ENCODE measurements at regions not wholly inside any gene's neighbourhood (a gene's known extent, or its start where the extent isn't known, plus 50 kb on each side); places are given as distances from the start of the nearest gene placed in this dataset.
A peak's percentile ranks its signal among the peaks of the same experiment; 100 is the strongest.

- Histone ChIP-seq H3K36me3 (ENCODE audit: control insufficient read depth in 2 of 2, extremely low read depth in 1 of 2, insufficient read depth in 2 of 2, low read length in 2 of 2) (no peaks in the 10 kb centered on the region), H2AFZ (ENCODE audit: control insufficient read depth, low read length) (no peak overlapping the region), H3K79me2 (ENCODE audit: control insufficient read depth, insufficient read depth, low read length) (no peaks in the 10 kb centered on the region), H3K4me2 (ENCODE audit: control insufficient read depth, extremely low read depth, insufficient read depth, low read depth, low read length) (no peak overlapping the region), H3K9ac (ENCODE audit: control insufficient read depth, extremely low read depth, insufficient read depth, low read length) (no peak overlapping the region), H4K20me1 (ENCODE audit: control insufficient read depth, extremely low read depth, insufficient read depth, low read length) (no peaks in the 10 kb centered on the region), H3K9me1 (ENCODE audit: control insufficient read depth, extremely low read depth, insufficient read depth, low read length) (no peaks in the 10 kb centered on the region), H3K27me3 (ENCODE audit: control insufficient read depth, extremely low read depth, insufficient read depth, low read length) (no peaks in the 10 kb centered on the region), H3K4me1 (ENCODE audit: control insufficient read depth, extremely low read depth, insufficient read depth, low read length) (peaks cover 17% of the 10 kb centered on the region), H3K9me3 (ENCODE audit: control insufficient read depth, low read depth, low read length) (no peaks in the 10 kb centered on the region), H3K27ac (ENCODE audit: control insufficient read depth, insufficient read depth, low read length) (no peak overlapping the region), H3K4me3 (ENCODE audit: control insufficient read depth in 2 of 3, extremely low read depth in 1 of 3, insufficient read depth in 2 of 3, low read depth in 1 of 3, low read length in 3 of 3) (no peak overlapping the region)
- FAIRE-seq (no peak), DNase-seq (ENCODE audit: low read depth, low spot score) (no peak)
- no peak for TF ChIP-seq EZH2 (IDR thresholded peaks at IDR 0.05; ENCODE audit: low read length)
- TF ChIP-seq CTCF (optimal IDR thresholded peaks at IDR 0.05 in 1 of 3, IDR thresholded peaks at IDR 0.05 in 1 of 3, conservative IDR thresholded peaks at IDR 0.05 in 1 of 3; ENCODE audit: extremely low read depth in 1 of 3, insufficient read depth in 2 of 3, low read length in 3 of 3) = no peak
- dilution Hi-C loops (cut with MboI; ENCODE audit: extremely low pct_ligation_motif_present, low sequenced_read_pairs) = no loop called here
These were observed 98.5 kb upstream of the DISP3 start for GRCh38 chr1:11380500-11380899.

- no peaks in the 10 kb centered on the region for H3K9me3 ChIP-seq (ENCODE audit: control insufficient read depth, low read depth, low read length)
- no peak for TF ChIP-seq EZH2 (IDR thresholded peaks at IDR 0.05; ENCODE audit: low read length)
- TF ChIP-seq CTCF (optimal IDR thresholded peaks at IDR 0.05 in 1 of 3, IDR thresholded peaks at IDR 0.05 in 1 of 3, conservative IDR thresholded peaks at IDR 0.05 in 1 of 3; ENCODE audit: extremely low read depth in 1 of 3, insufficient read depth in 2 of 3, low read length in 3 of 3) = no peak
- no peak overlapping the region for H3K4me3 ChIP-seq (ENCODE audit: control insufficient read depth in 2 of 3, extremely low read depth in 1 of 3, insufficient read depth in 2 of 3, low read depth in 1 of 3, low read length in 3 of 3)
- peak; percentile 49 for FAIRE-seq
- no peaks in the 10 kb centered on the region for H4K20me1 ChIP-seq (ENCODE audit: control insufficient read depth, extremely low read depth, insufficient read depth, low read length)
- H3K9me1 ChIP-seq (ENCODE audit: control insufficient read depth, extremely low read depth, insufficient read depth, low read length) = no peaks in the 10 kb centered on the region
- H3K4me2 ChIP-seq (ENCODE audit: control insufficient read depth, extremely low read depth, insufficient read depth, low read depth, low read length) = peak overlapping the region; percentile 73
- H3K27ac ChIP-seq (ENCODE audit: control insufficient read depth, insufficient read depth, low read length) = no peak overlapping the region
- DNase-seq (ENCODE audit: low read depth, low spot score) = no peak
- dilution Hi-C loops (cut with MboI; ENCODE audit: extremely low pct_ligation_motif_present, low sequenced_read_pairs) = no loop called here
- no peaks in the 10 kb centered on the region for H3K36me3 ChIP-seq (ENCODE audit: control insufficient read depth in 2 of 2, extremely low read depth in 1 of 2, insufficient read depth in 2 of 2, low read length in 2 of 2)
- no peak overlapping the region for H2AFZ ChIP-seq (ENCODE audit: control insufficient read depth, low read length)
- H3K4me1 ChIP-seq (ENCODE audit: control insufficient read depth, extremely low read depth, insufficient read depth, low read length) = peaks cover 17% of the 10 kb centered on the region
- no peaks in the 10 kb centered on the region for H3K79me2 ChIP-seq (ENCODE audit: control insufficient read depth, insufficient read depth, low read length)
- H3K27me3 ChIP-seq (ENCODE audit: control insufficient read depth, extremely low read depth, insufficient read depth, low read length) = peaks cover 11% of the 10 kb centered on the region
- no peak overlapping the region for H3K9ac ChIP-seq (ENCODE audit: control insufficient read depth, extremely low read depth, insufficient read depth, low read length)
These were observed 95.3 kb upstream of the DISP3 start for GRCh38 chr1:11383553-11384169.
